Activated T-helper 1 cell treated with Interleukin-2 at 50 U/mL for 16 hours (primary cell): ENCODE measurements at regions not wholly inside any gene's neighbourhood (a gene's known extent, or its start where the extent isn't known, plus 50 kb on each side); places are given as distances from the start of the nearest gene placed in this dataset.

Experiments
- DNase-seq: peaks from one replicate; pipeline ENCODE4 v3.0.0-alpha.2; 2020; ENCODE audit warnings: low read depth

DNA sequence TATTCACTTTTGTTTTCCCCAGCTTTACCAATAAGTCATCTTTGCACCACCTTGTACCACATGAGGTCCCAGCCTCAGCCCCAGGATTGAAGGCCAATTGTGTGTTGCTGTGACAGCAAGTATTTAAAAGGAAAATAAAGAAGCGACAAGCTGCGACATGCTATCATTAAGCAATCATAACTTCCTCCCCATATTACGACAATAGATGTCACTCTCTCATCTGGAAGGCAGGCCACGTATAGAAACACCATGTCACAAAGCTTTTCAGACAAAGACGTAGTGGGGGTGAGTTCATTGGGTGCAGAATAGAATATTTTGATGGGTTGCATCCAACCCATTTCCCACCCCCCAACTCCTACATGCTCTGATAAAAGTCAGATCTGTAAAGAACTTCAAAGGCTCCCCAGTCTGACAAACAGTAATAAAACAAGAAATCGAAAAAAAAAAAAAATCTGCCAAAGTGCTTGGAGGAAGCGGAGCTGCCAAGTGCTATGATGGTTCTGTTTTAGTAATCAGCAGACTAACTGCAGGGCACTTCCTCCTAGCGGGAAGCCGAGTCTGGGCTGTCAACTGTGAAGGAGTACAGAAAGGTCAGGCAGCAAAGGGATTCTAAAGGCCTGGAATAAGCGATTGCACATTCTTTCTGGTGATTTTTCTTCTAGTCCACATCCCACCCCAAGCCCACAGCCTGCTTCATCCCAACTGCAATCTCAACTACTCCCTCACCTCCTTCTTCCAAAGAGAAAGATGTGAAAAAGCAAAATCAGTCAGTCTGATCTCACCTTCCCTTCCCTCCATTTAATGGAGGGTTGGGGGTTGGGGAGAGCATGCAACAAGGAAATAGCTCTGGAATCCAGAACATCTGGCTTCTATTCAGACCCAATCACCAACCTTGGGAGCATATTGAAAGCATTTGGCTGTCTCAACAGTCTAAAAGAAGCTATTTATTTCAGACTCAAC is 131.4 kb upstream of the UBASH3B start:
- DNase-seq: no peak

DNA sequence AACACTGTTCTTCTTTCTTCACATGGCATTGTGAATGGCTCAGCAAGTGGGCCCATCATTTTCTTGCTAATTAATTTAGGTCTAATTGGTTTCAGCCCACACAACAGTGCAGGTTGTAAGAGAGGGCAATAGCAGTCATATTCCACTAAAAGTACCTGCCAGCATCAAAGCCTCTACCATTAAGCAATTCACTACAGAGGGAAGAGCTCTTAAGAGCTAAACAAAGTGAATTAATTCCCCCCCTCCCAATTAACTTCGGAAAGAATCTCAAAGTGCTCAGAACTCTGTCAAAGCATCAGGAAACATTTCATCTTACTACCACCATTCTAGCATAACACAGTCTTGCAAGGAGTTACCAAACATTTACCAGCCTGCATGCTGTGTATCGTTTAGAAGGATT is 133.9 kb upstream of the UBASH3B start:
- no peak for DNase-seq

DNA sequence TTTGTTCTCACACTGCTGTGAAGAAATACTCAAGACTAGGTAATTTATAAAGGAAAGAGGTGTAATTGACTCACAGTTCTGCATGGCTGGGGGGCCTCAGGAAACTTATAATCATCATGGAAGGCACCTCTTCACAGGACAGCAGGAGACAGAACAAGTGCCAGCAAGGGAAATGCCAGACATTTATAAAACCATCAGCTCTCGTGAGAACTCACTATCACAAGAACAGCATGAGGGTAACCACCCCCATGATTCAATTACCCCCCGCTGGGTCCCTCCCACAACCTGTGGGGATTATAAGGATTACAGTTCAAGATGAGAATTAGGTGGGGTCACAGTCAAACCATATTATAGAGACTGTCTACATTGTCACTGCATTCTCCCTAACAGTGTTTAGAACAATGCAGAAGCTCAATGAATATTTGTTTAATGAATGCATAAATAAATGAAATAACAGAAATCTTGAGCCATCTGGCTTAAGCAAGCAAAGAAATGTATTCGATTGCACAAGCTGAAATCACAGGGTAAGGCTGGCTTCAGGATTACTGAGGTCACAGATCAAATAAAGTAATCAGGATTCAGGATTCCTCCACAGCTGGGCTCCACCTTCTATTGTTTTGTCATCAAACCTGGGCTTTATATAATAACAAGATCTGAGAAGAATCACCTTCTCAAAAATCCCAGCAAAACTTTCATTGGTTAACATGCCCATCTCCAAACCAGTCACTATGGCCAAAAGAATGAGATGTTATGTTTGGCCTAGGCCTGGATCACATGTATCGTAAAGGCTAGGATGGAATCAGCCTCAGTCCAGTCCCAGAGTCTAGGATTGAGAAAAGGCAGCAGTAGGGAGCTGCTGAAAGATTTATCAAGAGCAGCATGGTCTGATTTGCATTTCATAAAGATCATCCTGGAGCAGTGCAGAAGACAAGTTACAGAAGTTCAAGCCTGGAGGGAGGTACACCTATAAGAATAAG is 137.8 kb upstream of the UBASH3B start:
- DNase-seq: no peak

DNA sequence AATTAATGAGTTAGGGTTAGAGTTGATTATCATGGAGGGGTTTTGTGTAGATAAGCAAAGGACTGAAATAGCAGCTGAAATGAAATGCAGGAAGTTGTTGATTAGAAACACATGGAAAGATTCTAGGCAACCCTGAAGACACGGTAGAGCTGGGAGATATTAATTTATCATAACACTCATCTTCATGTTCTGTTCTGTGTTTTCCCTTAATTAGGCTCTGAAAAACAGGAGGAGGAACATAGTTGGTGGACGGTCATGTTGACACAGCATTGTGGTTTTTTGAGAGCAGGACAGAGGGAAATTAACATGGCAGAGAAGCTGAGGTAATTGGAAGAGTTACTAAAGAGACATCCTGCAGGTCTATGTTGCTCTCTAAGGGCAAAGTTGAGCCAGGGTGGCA is 138.8 kb upstream of the UBASH3B start:
- no peak for DNase-seq

DNA sequence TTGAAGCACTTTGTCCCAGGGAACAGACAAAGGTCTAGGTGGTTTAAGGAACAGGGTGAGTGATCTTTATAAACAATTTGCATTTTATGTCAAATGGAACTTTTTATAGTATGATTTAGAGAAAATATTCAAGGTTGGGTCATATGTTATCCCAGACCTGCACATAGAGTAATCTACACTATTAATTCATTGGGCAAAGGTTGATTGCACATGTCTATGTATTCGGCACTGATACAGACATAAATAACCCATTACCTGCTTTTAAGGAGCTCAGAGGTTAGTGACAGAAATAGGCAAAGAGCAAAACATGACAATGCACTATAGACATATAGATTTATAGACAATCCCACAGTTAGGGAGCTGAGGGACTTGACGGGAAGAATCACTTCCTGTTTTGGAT is 141.5 kb upstream of the UBASH3B start:
- no peak for DNase-seq

DNA sequence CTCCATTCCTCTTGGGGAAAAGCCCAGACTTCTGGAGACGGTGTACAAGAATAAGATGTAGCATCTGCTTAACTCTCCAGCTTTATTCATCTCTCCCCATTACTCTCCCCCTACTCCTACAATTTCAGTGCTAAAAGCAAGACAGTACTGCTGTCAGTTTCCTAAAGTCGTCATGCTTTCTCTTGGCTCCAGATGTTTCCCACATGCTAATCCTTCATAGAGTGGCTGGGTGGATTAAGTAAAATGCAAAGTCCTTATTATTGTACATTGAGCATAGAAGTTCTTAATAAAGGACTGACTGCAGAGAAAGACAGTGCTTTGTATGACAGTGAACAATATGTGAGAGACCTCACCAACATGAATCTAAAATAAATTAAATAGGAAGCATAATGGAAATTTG is 142.2 kb upstream of the UBASH3B start:
- DNase-seq: no peak

DNA sequence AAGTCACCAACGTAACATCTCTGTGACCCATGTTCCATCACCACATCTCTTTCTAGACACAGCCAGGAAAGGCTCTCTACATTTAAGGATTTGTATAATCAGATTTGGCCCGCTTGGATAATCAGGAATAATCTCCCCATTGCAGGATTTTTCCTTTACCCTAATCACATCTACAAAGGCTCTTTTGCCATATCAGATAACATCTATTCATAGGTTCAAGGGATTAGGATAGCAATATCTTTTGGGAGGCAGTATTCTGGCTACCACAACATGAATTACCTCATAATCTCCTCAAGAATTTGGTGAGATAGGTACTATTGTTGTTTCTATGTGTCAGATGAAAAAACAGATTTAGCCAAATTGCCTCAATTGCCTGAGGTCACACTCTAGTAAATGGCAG is 142.8 kb upstream of the UBASH3B start:
- no peak for DNase-seq

DNA sequence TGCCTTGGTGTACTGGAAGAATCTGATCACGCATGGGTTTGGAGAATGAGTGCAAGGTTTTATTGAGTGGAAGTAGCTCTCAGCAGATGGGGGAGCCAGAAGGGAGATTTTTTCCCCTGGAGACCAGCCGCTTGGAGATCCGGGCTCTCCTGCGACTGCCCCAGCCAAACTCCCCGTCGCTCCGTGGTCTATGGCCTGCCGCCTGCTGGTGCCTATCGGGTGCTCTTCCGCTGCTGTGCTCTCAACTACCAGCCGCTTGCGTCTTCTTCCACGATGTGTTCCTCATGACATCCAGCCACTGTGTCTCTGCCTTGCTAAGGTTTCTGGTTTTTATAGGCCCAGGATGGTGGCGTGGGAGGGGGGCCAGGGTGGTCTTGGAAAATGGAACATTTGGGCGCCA is 145.6 kb upstream of the UBASH3B start:
- DNase-seq: no peak

DNA sequence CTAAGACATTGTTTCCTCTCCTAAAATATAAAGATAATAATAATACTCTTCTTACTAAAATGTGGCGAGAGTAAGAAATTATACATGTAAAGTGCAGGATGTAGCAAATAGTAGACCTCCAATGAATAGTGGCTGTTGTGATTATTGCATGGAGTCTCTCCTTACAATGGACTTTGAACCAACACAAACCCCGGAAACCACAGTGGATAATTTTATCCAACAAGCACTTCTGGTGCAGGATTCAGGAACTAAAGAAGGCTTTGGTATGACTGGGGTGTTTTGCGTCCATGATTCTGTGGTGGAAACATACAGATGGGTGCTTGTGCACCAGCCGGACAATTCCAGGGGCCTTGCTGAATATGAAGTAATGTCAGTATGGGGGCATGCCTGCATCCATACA is 146.4 kb upstream of the UBASH3B start:
- no peak for DNase-seq

DNA sequence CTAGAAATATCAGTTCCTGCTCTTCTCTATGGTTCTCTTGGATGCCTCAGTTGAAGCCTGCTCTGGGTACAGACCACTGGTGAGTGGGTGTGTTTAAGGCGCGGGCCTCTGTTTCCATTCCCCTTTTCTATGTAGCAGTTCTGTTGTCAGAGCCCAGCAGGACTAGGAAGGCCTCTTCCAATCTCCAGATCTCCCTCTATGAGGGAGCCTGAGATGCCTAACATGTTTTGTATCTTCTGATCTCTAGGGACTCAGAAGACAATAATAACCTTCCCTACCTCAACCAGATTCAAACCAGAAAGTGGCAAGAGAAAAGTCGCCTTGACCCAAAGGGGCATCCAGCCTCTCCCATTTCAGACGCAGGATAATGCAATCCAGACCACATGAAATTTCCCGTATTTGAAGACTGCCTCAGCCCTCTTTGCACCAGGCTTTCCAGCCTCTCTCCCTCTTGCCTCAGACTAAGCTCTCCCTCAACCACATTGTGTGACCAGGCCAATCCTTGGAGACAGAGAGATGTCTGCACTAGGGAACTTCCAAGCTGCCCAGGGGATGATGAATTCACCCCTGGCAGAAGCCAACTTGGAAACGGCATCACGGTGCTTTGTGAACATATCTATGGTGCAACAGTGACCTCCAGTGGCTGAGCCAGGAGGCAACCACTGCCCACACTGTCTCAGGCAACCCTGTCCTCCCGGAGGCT is 150.1 kb upstream of the UBASH3B start:
- DNase-seq: peak; percentile 5

DNA sequence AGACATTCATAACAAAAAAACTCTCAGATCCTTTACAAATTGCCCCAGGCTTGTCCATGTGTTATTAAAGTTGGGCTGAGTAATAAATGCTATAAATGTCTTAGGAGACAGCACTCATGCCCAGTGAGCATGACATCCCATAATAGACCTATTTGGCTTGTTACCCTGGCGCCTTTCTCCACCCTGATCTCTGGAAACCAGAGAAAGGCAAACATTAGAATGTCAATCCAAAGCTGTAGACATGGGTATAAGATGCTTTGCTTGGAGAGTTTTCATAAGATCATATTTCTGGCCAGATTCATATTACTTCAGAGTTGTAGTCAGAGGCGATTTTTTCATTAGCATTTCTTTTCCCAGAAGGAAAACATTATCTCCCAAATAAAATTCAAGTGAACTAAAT is 161.3 kb upstream of the UBASH3B start:
- no peak for DNase-seq

DNA sequence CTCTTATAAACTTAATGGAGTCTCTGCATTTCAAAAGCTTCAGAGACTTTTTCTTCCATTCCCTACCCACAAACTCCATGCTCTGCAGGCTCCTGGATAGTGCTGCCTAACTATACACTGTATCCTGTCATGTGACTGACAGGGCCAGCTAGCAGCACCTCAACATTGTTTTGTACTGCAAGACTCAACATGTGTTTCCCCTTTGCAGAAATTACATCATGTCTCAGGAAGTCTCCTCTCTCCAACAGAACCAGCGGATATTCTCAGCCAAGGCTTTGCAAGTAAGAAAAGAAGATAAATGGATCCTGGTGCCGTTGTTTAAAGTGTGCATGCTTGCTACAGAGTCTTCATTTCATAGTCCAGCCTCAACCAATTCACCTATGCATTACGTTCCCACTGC is 164.0 kb upstream of the UBASH3B start:
- DNase-seq: no peak

DNA sequence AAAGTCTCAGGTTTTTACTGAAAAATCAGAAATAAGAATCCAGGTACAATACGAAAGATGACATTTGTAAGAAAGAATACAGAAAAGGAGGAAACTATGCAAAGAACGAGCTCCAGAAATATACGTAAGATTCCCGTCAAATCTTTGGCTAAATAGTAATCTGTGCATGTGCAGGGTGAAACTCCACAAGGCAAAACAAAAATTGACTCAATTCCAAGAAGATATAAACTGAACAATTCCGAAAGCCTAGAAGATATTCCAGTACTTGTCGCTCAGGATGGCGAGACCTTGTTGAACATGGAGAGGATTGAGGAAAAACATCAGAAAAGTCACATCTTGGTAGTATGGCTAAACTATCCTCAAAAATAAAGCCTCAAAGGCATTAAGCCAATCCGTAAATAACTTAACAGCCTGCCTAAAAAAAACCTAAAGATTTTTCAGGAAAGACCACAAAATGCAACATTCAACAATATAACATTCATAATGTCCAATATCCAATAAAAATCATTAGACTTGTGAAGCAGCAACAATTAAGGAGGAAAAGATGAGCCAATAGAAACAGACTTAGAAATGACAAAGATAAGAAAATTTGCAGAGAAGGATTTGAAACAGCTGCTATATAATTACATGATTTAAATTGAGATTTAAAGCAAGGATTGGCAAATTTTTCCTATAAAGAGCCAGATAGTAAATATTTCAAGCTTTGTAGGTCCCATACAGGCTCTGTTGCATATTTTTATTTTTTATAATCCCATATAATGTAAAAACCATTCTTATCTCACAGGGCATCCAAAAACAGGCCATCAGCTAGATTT is 166.4 kb upstream of the UBASH3B start:
- DNase-seq: no peak

DNA sequence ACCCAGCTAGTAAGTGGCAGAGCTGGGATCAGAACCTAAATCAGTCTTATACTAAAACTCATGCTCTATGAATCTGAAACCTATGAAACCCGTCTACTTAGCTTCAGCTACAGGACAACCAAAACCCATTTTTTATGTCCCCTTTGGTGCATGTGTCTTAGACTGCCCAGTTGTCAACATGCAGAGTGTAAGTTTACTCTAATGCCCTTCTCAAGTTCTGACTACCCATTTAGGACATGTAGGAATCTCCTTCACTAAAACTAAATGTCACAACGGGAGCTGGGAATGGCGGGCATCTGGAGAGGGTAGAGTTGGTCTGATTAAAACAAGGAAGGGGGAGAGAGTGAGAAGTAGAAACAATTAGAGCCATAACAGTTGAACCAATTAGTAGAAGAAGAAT is 167.9 kb upstream of the UBASH3B start:
- no peak for DNase-seq

DNA sequence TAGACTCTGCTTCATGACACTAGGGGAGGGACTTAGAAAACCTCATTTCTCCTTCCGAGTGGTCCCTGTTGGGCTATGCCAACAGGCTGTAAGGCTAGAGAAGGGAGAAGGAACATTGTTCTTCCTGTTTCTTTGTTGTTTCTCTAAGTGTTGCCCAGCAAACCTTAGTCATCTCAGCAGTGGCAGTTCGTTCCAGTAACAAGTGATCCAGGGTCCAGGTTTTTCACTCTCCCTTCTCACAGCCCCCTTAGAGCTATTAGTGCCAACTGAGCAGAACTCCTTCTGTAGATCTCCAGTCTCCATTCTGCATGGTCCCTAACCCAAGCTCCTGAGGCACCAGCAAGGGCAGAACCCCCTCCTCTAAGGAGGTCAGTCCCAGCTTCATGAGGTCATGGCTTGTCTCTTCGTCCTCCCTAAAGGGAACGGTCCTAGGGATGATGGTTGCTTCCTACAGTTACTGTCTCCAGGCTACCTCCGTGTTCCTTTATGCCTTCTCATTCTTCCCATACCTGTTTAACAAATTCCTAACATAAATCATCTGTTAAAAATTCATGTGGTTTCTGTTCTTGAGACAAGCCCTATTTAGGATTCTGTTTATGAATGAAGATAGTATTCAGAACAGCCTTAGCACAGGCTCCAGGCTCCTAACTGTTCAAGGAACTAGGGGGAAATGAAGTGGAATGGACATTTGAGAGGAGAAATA is 168.6 kb upstream of the UBASH3B start:
- no peak for DNase-seq

DNA sequence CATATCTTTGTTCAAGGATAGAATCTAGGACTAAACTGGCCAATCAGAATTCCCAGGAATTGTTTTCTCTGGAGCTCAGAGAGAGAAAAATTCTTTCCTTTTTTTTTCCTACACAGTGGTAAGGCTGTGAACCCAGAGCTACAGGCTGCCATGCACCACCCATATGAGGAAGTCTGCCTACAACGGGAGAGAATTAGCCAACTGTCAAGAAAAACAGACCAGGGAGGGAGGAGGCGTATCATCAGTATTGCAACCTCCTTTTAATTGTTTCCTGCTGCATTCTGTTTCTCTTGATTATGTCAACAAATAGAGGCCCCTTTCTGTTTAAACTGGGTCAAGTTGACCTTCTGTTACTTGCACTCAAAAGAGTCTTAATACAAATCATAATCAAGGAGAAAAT is 176.5 kb upstream of the UBASH3B start:
- no peak for DNase-seq

DNA sequence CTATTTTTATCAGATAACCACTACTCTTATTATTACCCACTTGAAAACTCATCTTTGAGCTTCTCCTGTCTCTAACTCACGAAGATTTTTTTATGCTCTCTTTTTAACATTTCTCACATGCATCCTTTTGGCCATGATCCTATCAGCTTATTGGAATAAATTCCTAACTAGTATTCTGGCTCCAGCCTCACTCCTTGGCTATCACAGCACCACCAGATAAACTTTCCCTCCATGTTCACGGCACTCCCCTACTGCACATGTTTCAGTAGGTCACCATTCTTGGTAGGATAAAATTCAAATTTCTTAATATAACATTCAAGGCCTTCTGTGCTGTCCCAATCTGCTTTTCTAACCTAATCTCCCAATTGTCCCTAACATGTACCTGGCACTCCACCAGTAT is 186.6 kb upstream of the UBASH3B start:
- no peak for DNase-seq

DNA sequence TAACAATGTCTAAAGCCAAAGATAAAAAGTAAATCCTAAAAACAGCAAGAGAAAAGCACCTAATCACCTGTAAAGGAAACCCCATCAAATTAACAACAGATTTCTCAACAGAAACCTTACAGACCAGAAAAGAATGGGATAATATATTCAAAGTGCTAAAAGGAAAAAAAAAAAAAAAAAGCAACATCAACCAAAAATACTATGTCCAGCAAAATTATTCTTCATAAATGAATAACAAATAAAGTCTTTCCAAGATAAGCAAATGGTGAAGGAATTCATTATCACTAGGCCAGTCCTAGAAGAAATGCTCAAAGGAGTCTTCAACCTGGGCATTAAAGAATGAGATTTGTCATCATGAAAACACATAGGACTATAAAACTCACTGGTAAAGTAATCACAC is 192.0 kb upstream of the UBASH3B start:
- no peak for DNase-seq

DNA sequence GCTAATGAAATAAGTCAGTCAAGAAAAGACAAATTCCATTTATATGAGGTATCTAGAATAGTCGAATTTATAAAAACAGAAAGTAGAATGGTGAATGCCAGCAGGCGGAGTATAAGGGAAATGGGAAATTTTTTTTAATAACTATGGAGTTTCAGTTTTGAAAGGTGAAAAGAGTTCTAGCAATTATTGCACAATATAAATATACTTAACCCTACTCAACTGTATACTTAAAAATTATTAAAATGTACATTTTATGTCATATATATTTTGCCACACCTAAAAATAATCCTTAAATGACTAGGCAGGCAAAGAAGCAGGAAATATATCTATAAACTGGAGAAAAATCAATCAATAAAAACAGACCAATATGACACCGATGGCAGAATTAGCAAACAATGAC is 196.5 kb upstream of the UBASH3B start:
- DNase-seq: no peak

DNA sequence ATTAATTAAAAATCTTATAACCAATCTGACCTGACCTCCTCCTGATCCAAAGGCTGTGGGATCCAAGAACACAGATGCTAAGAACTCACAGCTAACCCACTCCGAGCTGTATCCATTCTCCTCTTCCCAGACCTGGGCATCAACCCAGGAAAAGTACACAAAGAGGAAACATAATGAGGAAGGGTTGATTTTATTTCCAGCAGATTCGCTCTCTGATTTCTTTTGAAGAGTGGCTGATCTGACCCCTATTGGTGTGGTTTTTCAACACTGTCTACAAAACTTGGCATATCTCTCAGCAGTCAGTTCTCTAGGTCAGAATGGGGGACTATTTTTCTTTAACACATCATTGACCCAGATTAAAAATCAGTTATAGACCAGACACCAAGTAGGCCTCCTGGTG is 201.9 kb upstream of the UBASH3B start:
- no peak for DNase-seq

DNA sequence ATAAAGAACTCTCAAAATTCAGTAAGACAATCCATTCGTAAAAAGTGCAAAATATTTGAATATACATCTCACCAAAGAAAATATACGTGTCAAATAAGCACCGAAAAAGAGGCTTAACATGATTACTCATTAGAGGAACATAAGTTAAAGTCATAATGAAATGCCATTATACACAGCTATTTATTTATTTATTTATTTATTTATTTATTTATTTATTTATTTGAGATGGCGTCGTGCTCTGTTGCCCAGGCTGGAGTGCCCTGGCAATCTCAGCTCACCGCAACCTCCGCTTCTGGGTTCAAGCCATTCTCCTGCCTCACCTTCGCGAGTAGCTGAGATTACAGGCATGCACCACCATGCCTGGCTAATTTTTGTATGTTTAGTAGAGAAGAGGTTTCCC is 203.6 kb upstream of the UBASH3B start:
- DNase-seq: no peak
